DOHH2 (cell line): ENCODE measurements at regions not wholly inside any gene's neighbourhood (a gene's known extent, or its start where the extent isn't known, plus 50 kb on each side); places are given as distances from the start of the nearest gene placed in this dataset.

ENCODE experiments used
- H3F3A ChIP-seq: fragments of 200-600 bp; sonication (generic), shearing (Covaris generic); 2 replicates; pipeline ENCODE4 v1.6.0; 2016; ENCODE audit warnings: antibody characterized with exemption, mild to moderate bottlenecking; ENCODE audit not compliant: control insufficient read depth, insufficient read depth
- H3K27ac ChIP-seq: fragments of 200-600 bp; sonication (generic); 2 replicates; pipeline ENCODE4 v1.5.1; 2014; ENCODE audit warnings: low read depth, mild to moderate bottlenecking, low read length, moderate library complexity
- H3K27me3 ChIP-seq: fragments of 200-600 bp; sonication (generic); 2 replicates; pipeline ENCODE4 v1.6.1; 2014; ENCODE audit warnings: mild to moderate bottlenecking, low read length, mixed read lengths; ENCODE audit not compliant: control insufficient read depth
- H3K36me3 ChIP-seq: fragments of 200-600 bp; sonication (generic); 2 replicates; pipeline ENCODE4 v1.6.1; 2014; ENCODE audit warnings: mild to moderate bottlenecking, low read length, moderate library complexity, mixed read lengths; ENCODE audit not compliant: control insufficient read depth
- H3K4me1 ChIP-seq: fragments of 200-600 bp; sonication (generic); 2 replicates; pipeline ENCODE4 v1.6.1; 2014; ENCODE audit warnings: mild to moderate bottlenecking, low read length, mixed read lengths; ENCODE audit not compliant: control insufficient read depth
- H3K4me2 ChIP-seq: fragments of 200-600 bp; sonication (generic); 2 replicates; pipeline ENCODE4 v1.6.0; 2014; ENCODE audit warnings: mild to moderate bottlenecking, low read length, moderate library complexity
- H3K4me3 ChIP-seq: fragments of 200-600 bp; sonication (generic); 2 replicates; pipeline ENCODE4 v1.5.1; 2014; ENCODE audit warnings: mild to moderate bottlenecking, low read length, mixed read lengths
- H3K79me2 ChIP-seq: fragments of 200-600 bp; sonication (generic); 2 replicates; pipeline ENCODE4 v1.6.1; 2014; ENCODE audit warnings: mild to moderate bottlenecking, low read length, mixed read lengths; ENCODE audit not compliant: control insufficient read depth
- H3K9me2 ChIP-seq: fragments of 200-600 bp; sonication (generic); replicated peaks from 2 replicates; pipeline ENCODE4 v1.6.1; 2014; ENCODE audit warnings: mild to moderate bottlenecking, low read length, mixed read lengths; ENCODE audit not compliant: control insufficient read depth
- H3K9me3 ChIP-seq: fragments of 200-600 bp; sonication (generic); 2 replicates; pipeline ENCODE4 v1.6.1; 2014; ENCODE audit warnings: antibody characterized with exemption, low read length, mixed read lengths; ENCODE audit not compliant: control insufficient read depth, insufficient read depth
- H4K20me1 ChIP-seq: fragments of 200-600 bp; sonication (generic); 2 replicates; pipeline ENCODE4 v1.6.0; 2014; ENCODE audit warnings: low read depth, mild to moderate bottlenecking, antibody characterized with exemption, low read length, moderate library complexity; ENCODE audit not compliant: control insufficient read depth, insufficient read depth
- CTCF ChIP-seq: fragments of 200-600 bp; sonication (generic); IDR thresholded peaks from one replicate; pipeline ENCODE4 v1.5.1; 2014; ENCODE audit warnings: antibody characterized with exemption, mild to moderate bottlenecking, low read depth, low read length; ENCODE audit not compliant: poor library complexity, severe bottlenecking
- EZH2phosphoT487 ChIP-seq: fragments of 200-600 bp; sonication (generic); IDR thresholded peaks from 2 replicates; pipeline ENCODE4 v1.6.1; 2017; ENCODE audit warnings: borderline replicate concordance, mild to moderate bottlenecking, antibody characterized with exemption, low read length, moderate library complexity, mixed read lengths

- Histone ChIP-seq H3K4me1 (no peaks in the 10 kb centered on the region), H3K9me3 (no peaks in the 10 kb centered on the region), H3K27me3 (no peaks in the 10 kb centered on the region), H3K36me3 (no peaks in the 10 kb centered on the region), H3F3A (no peaks in the 10 kb centered on the region), H4K20me1 (no peaks in the 10 kb centered on the region), H3K4me3 (no peak overlapping the region), H3K27ac (no peak overlapping the region), H3K4me2 (no peak overlapping the region), H3K79me2 (no peaks in the 10 kb centered on the region), H3K9me2 (no peaks in the 10 kb centered on the region)
- TF ChIP-seq EZH2phosphoT487 (no peak), CTCF (no peak)
Measured at GRCh38 chr2:121134728-121135127, 150.3 kb downstream of the TFCP2L1 start.

- Histone ChIP-seq H3K4me3 (no peak overlapping the region), H3K4me2 (no peak overlapping the region), H3K27me3 (no peaks in the 10 kb centered on the region), H4K20me1 (no peaks in the 10 kb centered on the region), H3K9me2 (no peaks in the 10 kb centered on the region), H3K27ac (no peak overlapping the region), H3K9me3 (no peaks in the 10 kb centered on the region; the same call in 1 of the 2 replicates), H3F3A (no peaks in the 10 kb centered on the region), H3K79me2 (no peaks in the 10 kb centered on the region), H3K4me1 (no peaks in the 10 kb centered on the region), H3K36me3 (no peaks in the 10 kb centered on the region)
- no peak for TF ChIP-seq EZH2phosphoT487
- no peak for TF ChIP-seq CTCF
Measured at GRCh38 chr2:121135168-121135853, 149.7 kb downstream of the TFCP2L1 start.

DNA sequence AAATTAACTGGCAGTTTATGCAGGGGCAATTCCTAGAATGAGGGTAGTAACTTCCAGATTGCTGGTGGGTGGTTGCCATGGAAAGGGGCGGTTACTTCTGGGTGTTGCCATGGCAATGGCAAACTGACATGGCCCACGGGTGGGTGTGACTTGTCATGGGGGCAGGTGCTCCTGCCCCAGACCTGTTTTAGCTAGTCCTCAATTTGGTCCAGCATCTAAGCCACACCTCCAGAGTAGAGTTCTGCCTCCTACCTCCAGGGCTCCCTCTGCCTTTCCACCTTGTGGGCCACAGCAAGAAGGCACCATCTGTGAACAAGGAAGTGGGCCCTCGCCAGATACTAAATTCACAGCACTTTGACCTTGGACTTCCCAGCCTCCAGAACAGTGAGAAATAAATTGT, 148.7 kb downstream of the TFCP2L1 start:
- Histone ChIP-seq H3K4me3 (no peak overlapping the region), H3K9me3 (no peaks in the 10 kb centered on the region; the same call in 1 of the 2 replicates), H3K27ac (no peak overlapping the region), H3K27me3 (no peaks in the 10 kb centered on the region), H3K36me3 (no peaks in the 10 kb centered on the region), H3K9me2 (no peaks in the 10 kb centered on the region), H3K4me1 (no peaks in the 10 kb centered on the region), H3K79me2 (no peaks in the 10 kb centered on the region), H3F3A (no peaks in the 10 kb centered on the region), H4K20me1 (no peaks in the 10 kb centered on the region), H3K4me2 (no peak overlapping the region)
- TF ChIP-seq CTCF (no peak), EZH2phosphoT487 (no peak)
